ENCODE measurements at regions not wholly inside any gene's neighbourhood (a gene's known extent, or its start where the extent isn't known, plus 50 kb on each side); places are given as distances from the start of the nearest gene placed in this dataset.

- Histone ChIP-seq H3K36me3 (ENCODE audit: insufficient read depth, low read length, poor library complexity, severe bottlenecking) (no peaks in the 10 kb centered on the region), H3K27ac (ENCODE audit: low read depth, low read length, poor library complexity, severe bottlenecking) (no peak overlapping the region), H3K4me1 (ENCODE audit: insufficient read depth, low read length, poor library complexity, severe bottlenecking) (no peaks in the 10 kb centered on the region), H3K9me3 (ENCODE audit: low read depth, low read length, poor library complexity, severe bottlenecking) (no peaks in the 10 kb centered on the region), H3K4me3 (ENCODE audit: low read depth, low read length, poor library complexity, severe bottlenecking) (no peak overlapping the region), H3K27me3 (replicated peaks; ENCODE audit: insufficient read depth, low read depth, low read length, poor library complexity) (no peaks in the 10 kb centered on the region)
- BruUV-seq (replicated peaks) = no TSS peak
- TF ChIP-seq, protein P1, sequence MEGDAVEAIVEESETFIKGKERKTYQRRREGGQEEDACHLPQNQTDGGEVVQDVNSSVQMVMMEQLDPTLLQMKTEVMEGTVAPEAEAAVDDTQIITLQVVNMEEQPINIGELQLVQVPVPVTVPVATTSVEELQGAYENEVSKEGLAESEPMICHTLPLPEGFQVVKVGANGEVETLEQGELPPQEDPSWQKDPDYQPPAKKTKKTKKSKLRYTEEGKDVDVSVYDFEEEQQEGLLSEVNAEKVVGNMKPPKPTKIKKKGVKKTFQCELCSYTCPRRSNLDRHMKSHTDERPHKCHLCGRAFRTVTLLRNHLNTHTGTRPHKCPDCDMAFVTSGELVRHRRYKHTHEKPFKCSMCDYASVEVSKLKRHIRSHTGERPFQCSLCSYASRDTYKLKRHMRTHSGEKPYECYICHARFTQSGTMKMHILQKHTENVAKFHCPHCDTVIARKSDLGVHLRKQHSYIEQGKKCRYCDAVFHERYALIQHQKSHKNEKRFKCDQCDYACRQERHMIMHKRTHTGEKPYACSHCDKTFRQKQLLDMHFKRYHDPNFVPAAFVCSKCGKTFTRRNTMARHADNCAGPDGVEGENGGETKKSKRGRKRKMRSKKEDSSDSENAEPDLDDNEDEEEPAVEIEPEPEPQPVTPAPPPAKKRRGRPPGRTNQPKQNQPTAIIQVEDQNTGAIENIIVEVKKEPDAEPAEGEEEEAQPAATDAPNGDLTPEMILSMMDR (conservative IDR thresholded peaks at IDR 0.05; ENCODE audit: low read depth, low read length) = no peak
- no peak for TF ChIP-seq EZH2 (IDR thresholded peaks at IDR 0.05; ENCODE audit: borderline replicate concordance, low read depth, low read length, poor library complexity, severe bottlenecking)
- CTCF ChIA-PET = no interaction called here
- no peak for DNase-seq (ENCODE audit: low spot score)
- intact Hi-C loops (cut with micrococcal nuclease; ENCODE audit: unreplicated experiment) = no loop called here
- POLR2A ChIA-PET (ENCODE audit: low non-redundant PET) = no interaction called here
Observed at GRCh38 chr1:172967936-172968335, 82.8 kb downstream of the TNFSF18 start.

DNA sequence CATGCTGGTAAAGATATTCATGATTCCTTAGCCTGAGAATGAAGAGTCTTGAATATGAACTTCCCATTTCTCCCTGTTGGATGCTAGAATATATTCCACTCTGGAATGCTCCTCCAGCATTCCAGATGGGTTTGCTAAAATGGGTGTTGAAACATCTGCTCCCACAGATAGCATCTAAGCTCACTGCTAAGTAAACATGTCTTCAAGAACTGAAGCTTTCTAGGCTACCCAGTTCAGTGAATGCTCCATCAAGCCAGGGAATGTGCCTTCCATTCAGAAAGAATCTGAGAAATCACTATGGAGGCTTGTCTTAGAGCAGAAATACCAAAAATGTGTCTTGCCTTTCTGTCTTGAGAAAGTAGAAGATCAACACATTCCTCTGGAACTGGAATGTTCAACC is 81.1 kb downstream of the TNFSF18 start:
- H3K27me3 ChIP-seq (replicated peaks; ENCODE audit: insufficient read depth, low read depth, low read length, poor library complexity) = no peaks in the 10 kb centered on the region
- no peaks in the 10 kb centered on the region for H3K36me3 ChIP-seq (ENCODE audit: insufficient read depth, low read length, poor library complexity, severe bottlenecking)
- H3K4me3 ChIP-seq (ENCODE audit: low read depth, low read length, poor library complexity, severe bottlenecking) = no peak overlapping the region
- POLR2A ChIA-PET (ENCODE audit: low non-redundant PET) = no interaction called here
- no TSS peak for BruUV-seq (replicated peaks)
- H3K27ac ChIP-seq (ENCODE audit: low read depth, low read length, poor library complexity, severe bottlenecking) = no peak overlapping the region
- no peak for DNase-seq (ENCODE audit: low spot score)
- CTCF ChIA-PET = no interaction called here
- TF ChIP-seq, protein P1 (conservative IDR thresholded peaks at IDR 0.05; ENCODE audit: low read depth, low read length) = no peak
- TF ChIP-seq EZH2 (IDR thresholded peaks at IDR 0.05; ENCODE audit: borderline replicate concordance, low read depth, low read length, poor library complexity, severe bottlenecking) = no peak
- no peaks in the 10 kb centered on the region for H3K4me1 ChIP-seq (ENCODE audit: insufficient read depth, low read length, poor library complexity, severe bottlenecking)
- no peaks in the 10 kb centered on the region for H3K9me3 ChIP-seq (ENCODE audit: low read depth, low read length, poor library complexity, severe bottlenecking)
- intact Hi-C loops (cut with micrococcal nuclease; ENCODE audit: unreplicated experiment) = no loop called here

GRCh38 chr1:172970186-172970585 is 80.6 kb downstream of the TNFSF18 start:
- Histone ChIP-seq H3K27ac (ENCODE audit: low read depth, low read length, poor library complexity, severe bottlenecking) (no peak overlapping the region), H3K27me3 (replicated peaks; ENCODE audit: insufficient read depth, low read depth, low read length, poor library complexity) (no peaks in the 10 kb centered on the region), H3K4me1 (ENCODE audit: insufficient read depth, low read length, poor library complexity, severe bottlenecking) (no peaks in the 10 kb centered on the region), H3K4me3 (ENCODE audit: low read depth, low read length, poor library complexity, severe bottlenecking) (no peak overlapping the region), H3K9me3 (ENCODE audit: low read depth, low read length, poor library complexity, severe bottlenecking) (no peaks in the 10 kb centered on the region), H3K36me3 (ENCODE audit: insufficient read depth, low read length, poor library complexity, severe bottlenecking) (no peaks in the 10 kb centered on the region)
- POLR2A ChIA-PET (ENCODE audit: low non-redundant PET) = no interaction called here
- intact Hi-C loops (cut with micrococcal nuclease; ENCODE audit: unreplicated experiment) = no loop called here
- BruUV-seq (replicated peaks) = no TSS peak
- TF ChIP-seq, protein P1 (conservative IDR thresholded peaks at IDR 0.05; ENCODE audit: low read depth, low read length) = no peak
- DNase-seq (ENCODE audit: low spot score) = no peak
- CTCF ChIA-PET = no interaction called here
